ENCODE measurements at regions not wholly inside any gene's neighbourhood (a gene's known extent, or its start where the extent isn't known, plus 50 kb on each side); places are given as distances from the start of the nearest gene placed in this dataset.

GRCh38 chr2:149737896-149738295 is 150.3 kb upstream of the MMADHC start:
- TF ChIP-seq, protein P1, sequence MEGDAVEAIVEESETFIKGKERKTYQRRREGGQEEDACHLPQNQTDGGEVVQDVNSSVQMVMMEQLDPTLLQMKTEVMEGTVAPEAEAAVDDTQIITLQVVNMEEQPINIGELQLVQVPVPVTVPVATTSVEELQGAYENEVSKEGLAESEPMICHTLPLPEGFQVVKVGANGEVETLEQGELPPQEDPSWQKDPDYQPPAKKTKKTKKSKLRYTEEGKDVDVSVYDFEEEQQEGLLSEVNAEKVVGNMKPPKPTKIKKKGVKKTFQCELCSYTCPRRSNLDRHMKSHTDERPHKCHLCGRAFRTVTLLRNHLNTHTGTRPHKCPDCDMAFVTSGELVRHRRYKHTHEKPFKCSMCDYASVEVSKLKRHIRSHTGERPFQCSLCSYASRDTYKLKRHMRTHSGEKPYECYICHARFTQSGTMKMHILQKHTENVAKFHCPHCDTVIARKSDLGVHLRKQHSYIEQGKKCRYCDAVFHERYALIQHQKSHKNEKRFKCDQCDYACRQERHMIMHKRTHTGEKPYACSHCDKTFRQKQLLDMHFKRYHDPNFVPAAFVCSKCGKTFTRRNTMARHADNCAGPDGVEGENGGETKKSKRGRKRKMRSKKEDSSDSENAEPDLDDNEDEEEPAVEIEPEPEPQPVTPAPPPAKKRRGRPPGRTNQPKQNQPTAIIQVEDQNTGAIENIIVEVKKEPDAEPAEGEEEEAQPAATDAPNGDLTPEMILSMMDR (IDR thresholded peaks at IDR 0.05) = no peak
- TF ChIP-seq POLR2A (IDR thresholded peaks at IDR 0.05) (no peak), EP300 (IDR thresholded peaks at IDR 0.05) (no peak)
- no peak overlapping the region for H3K27ac ChIP-seq
- H3K4me3 ChIP-seq = no peak overlapping the region
- H3K27me3 ChIP-seq = no peaks in the 10 kb centered on the region
- no peaks in the 10 kb centered on the region for H3K4me1 ChIP-seq (ENCODE audit: insufficient read depth)
- H3K36me3 ChIP-seq = no peaks in the 10 kb centered on the region
- DNase-seq = no peak
- no peaks in the 10 kb centered on the region for H3K9me3 ChIP-seq
- WGBS, 3 donors = 95 to 96% (median 95%) methylated on average over 2 of the region's 2 CpGs
- intact Hi-C loops (cut with DNase I) = no loop called here

GRCh38 chr2:149735237-149735958 is 147.8 kb upstream of the MMADHC start:
- Histone ChIP-seq H3K4me1 (ENCODE audit: insufficient read depth) (peaks cover 3% of the 10 kb centered on the region), H3K27ac (no peak overlapping the region), H3K9me3 (no peaks in the 10 kb centered on the region), H3K27me3 (no peaks in the 10 kb centered on the region), H3K36me3 (no peaks in the 10 kb centered on the region), H3K4me3 (no peak overlapping the region)
- no peak for TF ChIP-seq EP300 (IDR thresholded peaks at IDR 0.05)
- TF ChIP-seq POLR2A (IDR thresholded peaks at IDR 0.05) = no peak
- TF ChIP-seq, protein P1 (IDR thresholded peaks at IDR 0.05) = no peak
- 40 to 43% (median 42%) methylated on average over 4 of the region's 4 CpGs for WGBS, 3 donors
- no peak for DNase-seq
- intact Hi-C loops (cut with DNase I) = no loop called here

GRCh38 chr2:149733936-149734685 is 146.5 kb upstream of the MMADHC start:
- intact Hi-C loops (cut with DNase I) = no loop called here
- no peak overlapping the region for H3K4me3 ChIP-seq
- H3K27ac ChIP-seq = no peak overlapping the region
- H3K4me1 ChIP-seq (ENCODE audit: insufficient read depth) = peaks cover 7% of the 10 kb centered on the region
- WGBS, 3 donors = 20 to 36% (median 22%) methylated on average over 3 of the region's 3 CpGs
- no peak for TF ChIP-seq POLR2A (IDR thresholded peaks at IDR 0.05)
- TF ChIP-seq, protein P1 (IDR thresholded peaks at IDR 0.05) = no peak
- no peak for TF ChIP-seq EP300 (IDR thresholded peaks at IDR 0.05)
- no peak for DNase-seq
- no peaks in the 10 kb centered on the region for H3K36me3 ChIP-seq
- no peaks in the 10 kb centered on the region for H3K27me3 ChIP-seq
- no peaks in the 10 kb centered on the region for H3K9me3 ChIP-seq

- intact Hi-C loops (cut with DNase I) = no loop called here
- H3K27me3 ChIP-seq = no peaks in the 10 kb centered on the region
- peaks cover 7% of the 10 kb centered on the region for H3K4me1 ChIP-seq (ENCODE audit: insufficient read depth)
- H3K4me3 ChIP-seq = no peak overlapping the region
- H3K9me3 ChIP-seq = no peaks in the 10 kb centered on the region
- no peak for DNase-seq
- 94 to 100% (median 98%) methylated on average over 1 of the region's 1 CpG for WGBS, 3 donors
- TF ChIP-seq POLR2A (IDR thresholded peaks at IDR 0.05) = no peak
- TF ChIP-seq, protein P1 (IDR thresholded peaks at IDR 0.05) = no peak
- H3K36me3 ChIP-seq = no peaks in the 10 kb centered on the region
- no peak overlapping the region for H3K27ac ChIP-seq
These were observed 145.2 kb upstream of the MMADHC start for GRCh38 chr2:149732730-149733290.
